Posterior vena cava (tissue), 2 donors: ENCODE measurements at regions not wholly inside any gene's neighbourhood (a gene's known extent, or its start where the extent isn't known, plus 50 kb on each side); places are given as distances from the start of the nearest gene placed in this dataset.
"Not testable (repeated sequence)": the region's sequence is repeated elsewhere in the genome, so short reads cannot be mapped to it uniquely, and the experiment has no call there.

Experiments
- DNase-seq: peaks from one replicate; pipeline ENCODE4 v3.0.0-alpha.2; 2020; ENCODE audit warnings: low spot score
- intact Hi-C, 2 donors: fragments of 100-400 bp; cut with DNase I; formaldehyde crosslinking; loops; one replicate each; pipeline versions ENCODE4 v1.14.1 to v1.14.2; 2022 to 2023
- donor health status: DM: yes; HTN: yes; CAD: no.
- donor health status: DM: yes; HTN: yes; CAD: no.

GRCh38 chr2:19119326-19120001 lies 239.0 kb downstream of the OSR1 start:
- no peak for DNase-seq
- intact Hi-C loops: no loop called here

DNA sequence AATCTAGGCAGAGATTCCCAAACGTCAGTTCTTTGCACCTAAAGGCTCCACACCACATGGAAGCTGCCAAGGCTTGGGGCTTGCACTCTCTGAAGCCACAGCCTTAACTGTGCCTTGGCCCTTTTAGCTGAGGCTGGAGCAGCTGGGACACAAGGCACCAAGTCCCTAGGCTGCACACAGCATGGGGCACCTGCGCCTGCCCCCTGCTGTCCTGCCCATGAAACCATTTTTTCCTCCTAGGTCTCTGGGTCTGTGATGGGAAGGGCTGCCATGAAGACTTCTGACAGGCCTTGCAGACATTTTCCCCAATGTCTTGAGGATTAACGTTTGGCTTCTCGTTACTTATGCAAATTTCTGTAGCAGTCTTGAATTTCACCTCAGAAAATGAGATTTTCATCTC lies 241.5 kb downstream of the OSR1 start:
- intact Hi-C loops: no loop called here
- no peak for DNase-seq

GRCh38 chr2:19114754-19115231 lies 243.6 kb downstream of the OSR1 start:
- DNase-seq: no peak
- intact Hi-C loops: no loop called here

GRCh38 chr2:19114126-19114525 lies 244.3 kb downstream of the OSR1 start:
- DNase-seq: no peak
- intact Hi-C loops: no loop called here

DNA sequence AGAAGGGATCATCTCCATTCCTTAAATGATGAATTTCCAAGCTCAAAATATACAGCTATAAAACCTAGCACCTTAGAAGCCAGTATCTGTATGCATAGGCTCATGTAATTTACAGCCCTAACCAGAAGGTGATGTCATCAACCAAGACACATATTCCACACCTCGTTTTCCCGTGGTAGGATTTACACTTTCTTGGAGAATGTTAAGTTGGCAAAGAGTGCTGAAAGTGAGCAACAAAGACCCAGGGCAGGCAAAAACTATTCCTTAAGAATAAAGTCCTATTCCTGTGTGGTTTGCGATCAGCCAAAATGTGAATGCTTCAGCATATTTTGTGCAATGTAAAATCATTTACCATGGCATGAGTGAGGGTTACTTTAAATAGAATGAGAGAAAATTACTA lies 247.1 kb downstream of the OSR1 start:
- intact Hi-C loops: no loop called here

GRCh38 chr2:19109518-19109917 lies 248.9 kb downstream of the OSR1 start:
- DNase-seq: no peak
- intact Hi-C loops: no loop called here

More for the DNA sequence above, 247.1 kb downstream of the OSR1 start:
- no peak for DNase-seq

- intact Hi-C loops: no loop called here
- DNase-seq: no peak
These were observed 252.0 kb downstream of the OSR1 start for GRCh38 chr2:19106376-19106775.

DNA sequence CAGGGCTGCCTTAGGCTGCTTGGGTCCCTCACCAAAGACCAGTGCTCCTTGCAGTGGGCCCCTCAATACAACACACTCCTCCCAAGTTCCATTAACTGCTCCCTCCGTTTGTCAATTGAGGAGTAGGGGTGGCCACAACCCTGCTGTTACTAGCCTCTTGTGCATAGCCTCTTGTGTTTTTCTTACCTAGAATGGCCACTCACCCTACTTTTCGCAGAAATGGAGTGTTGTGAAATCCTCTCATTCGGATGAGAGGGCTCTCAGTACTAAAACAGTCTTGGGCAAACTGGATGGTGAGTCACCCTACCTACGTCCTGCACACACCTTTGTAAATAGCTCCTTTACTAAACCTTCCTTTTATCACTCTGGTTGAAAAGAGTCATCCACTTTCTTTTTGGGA lies 253.9 kb downstream of the OSR1 start:
- DNase-seq: no peak

DNA sequence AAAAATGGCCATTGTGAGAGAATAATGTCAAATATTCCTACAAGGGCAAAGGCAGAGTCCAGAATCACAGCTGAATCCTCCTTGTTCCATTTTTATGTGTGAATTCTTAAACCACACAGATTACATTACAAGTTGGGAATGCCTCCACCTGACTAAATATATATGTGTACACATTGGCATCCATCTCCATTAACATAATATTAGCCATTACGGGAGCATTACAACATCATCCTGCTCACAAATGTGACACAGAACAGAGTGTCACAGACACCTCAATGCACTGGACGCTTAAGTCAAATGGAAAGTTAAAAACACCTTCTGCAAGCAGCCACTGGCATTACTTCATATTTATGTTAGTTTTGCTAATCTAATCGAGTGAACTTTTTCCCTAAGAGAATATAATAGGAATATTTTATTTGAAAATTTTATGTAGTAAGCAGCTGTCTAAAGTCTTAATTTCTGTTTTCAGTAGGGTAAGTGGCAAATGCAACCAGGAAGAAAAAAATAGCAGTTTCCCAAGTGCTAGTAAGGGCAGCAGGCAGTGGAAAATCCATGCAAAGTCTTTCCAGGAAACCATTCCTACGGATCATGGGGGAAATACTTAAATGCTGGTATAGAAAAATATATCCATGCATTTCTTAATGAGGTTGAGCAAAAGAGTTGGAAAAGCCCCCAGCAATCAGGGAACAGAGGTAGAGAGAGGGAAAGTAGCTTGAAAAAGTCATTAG lies 255.6 kb downstream of the OSR1 start:
- intact Hi-C loops: no loop called here
- DNase-seq: no peak

More for the DNA sequence above, 253.9 kb downstream of the OSR1 start:
- intact Hi-C loops: no loop called here

DNA sequence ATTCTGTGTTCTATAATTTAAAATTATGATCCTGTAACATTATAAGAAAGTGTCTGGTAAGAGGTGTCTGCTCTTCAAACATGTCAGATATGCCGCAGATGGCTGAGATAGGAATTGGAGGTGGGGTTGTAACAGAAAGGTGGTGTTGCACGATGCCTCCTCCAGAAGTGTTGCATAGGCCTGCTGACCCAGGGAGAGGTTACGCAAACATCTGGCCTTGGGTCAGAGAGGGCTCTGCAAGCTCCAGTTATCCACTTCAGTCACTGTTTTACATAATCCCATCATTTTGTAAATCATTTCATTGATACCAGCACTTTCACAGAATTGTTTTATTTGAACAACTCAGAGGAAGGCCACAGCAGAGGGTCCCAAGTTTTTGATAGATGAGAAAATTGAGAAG lies 256.5 kb downstream of the OSR1 start:
- intact Hi-C loops: no loop called here
- DNase-seq: no peak

GRCh38 chr2:19100570-19100969 lies 257.9 kb downstream of the OSR1 start:
- intact Hi-C loops: no loop called here
- DNase-seq: no peak

DNA sequence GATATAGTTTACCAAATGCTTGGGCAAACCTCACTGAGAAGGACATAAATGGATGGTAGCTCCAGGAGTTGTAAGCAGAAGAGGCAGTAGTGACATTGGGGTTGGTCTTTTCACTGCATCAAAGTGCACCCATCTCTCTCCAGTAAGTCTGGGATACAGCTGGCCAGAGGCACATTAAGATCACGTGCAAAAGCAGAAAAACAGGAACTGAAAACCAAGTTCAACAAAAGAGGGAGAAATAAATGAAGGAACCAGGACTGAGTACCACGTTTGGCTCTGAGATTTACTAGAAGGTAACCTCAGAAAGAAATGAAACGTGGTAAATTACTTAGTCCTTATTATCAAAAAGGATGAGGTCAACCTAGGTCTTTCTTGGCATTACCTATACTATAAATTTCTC lies 259.2 kb downstream of the OSR1 start:
- intact Hi-C loops: no loop called here
- no peak for DNase-seq

GRCh38 chr2:19098467-19099160 lies 259.8 kb downstream of the OSR1 start:
- no peak for DNase-seq
- intact Hi-C loops: no loop called here

DNA sequence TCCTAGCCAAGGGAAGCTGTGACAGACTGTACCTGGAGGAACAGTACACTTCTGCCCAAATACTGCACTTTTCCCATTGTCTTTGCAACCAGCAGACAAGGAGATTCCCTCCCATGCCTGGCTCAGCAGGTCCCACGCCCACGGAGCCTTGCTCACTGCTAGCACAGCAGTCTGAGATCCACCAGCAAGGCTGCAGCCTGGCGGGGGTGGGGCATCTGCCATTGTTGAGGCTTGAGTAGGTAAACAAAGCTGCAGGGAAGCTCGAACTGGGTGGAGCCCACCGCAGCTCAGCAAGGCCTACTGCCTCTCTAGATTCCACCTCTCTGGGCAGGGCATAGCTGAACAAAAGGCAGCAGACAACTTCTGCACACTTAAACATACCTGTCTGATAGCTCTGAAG lies 268.9 kb downstream of the OSR1 start:
- DNase-seq, intact Hi-C loops: not testable (repeated sequence)

GRCh38 chr2:19086231-19086651 lies 272.2 kb downstream of the OSR1 start:
- DNase-seq: no peak
- intact Hi-C loops: no loop called here

DNA sequence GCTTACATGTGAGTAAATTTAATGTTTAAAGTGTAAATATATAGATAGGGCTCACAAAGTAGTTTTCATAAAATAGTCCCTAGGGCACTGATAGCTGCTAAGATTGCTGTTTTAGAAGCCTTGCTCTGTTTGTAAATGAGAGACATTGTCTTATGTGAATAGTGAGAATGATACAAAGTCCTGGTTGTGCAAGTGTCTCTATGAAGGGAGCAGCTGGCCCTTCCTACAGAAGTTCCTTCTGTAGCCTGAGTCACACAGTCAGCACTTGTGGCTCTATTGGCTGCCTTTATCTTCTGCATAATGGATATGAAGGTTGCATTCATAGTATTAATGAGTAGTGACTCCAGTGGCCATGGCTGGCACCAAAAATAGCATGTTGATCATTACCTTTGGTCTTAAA lies 279.7 kb downstream of the OSR1 start:
- no peak for DNase-seq
- intact Hi-C loops: no loop called here

- no peak for DNase-seq
- intact Hi-C loops: loop anchor here in 1 of 2 donors (5.0 kb wide), 1 partner anchor 124 kb away; no protein-coding TSS in a partner anchor
These were observed 284.9 kb downstream of the OSR1 start for GRCh38 chr2:19073522-19073921.

GRCh38 chr2:19072161-19072560 lies 286.3 kb downstream of the OSR1 start:
- no peak for DNase-seq
- intact Hi-C loops: loop anchor here in 1 of 2 donors (5.0 kb wide), 1 partner anchor 125 kb away; no protein-coding TSS in a partner anchor

GRCh38 chr2:19070886-19071285 lies 287.5 kb downstream of the OSR1 start:
- no peak for DNase-seq
- intact Hi-C loops: loop anchor here in 1 of 2 donors (5.0 kb wide), 1 partner anchor 126 kb away; no protein-coding TSS in a partner anchor

- intact Hi-C loops: no loop called here
- no peak for DNase-seq
These were observed 290.2 kb downstream of the OSR1 start for GRCh38 chr2:19068206-19068605.
